ENCODE measurements at regions not wholly inside any gene's neighbourhood (a gene's known extent, or its start where the extent isn't known, plus 50 kb on each side); places are given as distances from the start of the nearest gene placed in this dataset.

DNA sequence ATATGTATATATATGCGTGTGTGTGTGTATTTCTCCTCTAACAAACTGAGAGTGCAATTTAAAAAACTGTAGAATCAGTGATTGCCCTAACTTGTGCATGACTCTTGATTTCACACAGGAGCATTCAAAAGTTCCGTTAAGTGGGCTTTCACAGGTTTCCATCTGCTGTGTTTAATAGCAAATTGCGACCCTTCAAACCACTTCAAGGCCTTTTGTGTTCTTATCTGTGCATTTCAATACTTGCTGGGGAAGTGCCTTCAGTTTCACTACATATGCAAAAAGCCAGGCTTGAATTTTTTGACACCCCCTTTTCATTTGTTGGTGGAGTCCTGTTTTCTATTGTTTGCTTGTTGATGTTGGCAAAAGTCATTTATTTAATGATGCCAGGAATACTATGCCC, 158.0 kb downstream of the TM9SF2 start:
- no peak for DNase-seq

DNA sequence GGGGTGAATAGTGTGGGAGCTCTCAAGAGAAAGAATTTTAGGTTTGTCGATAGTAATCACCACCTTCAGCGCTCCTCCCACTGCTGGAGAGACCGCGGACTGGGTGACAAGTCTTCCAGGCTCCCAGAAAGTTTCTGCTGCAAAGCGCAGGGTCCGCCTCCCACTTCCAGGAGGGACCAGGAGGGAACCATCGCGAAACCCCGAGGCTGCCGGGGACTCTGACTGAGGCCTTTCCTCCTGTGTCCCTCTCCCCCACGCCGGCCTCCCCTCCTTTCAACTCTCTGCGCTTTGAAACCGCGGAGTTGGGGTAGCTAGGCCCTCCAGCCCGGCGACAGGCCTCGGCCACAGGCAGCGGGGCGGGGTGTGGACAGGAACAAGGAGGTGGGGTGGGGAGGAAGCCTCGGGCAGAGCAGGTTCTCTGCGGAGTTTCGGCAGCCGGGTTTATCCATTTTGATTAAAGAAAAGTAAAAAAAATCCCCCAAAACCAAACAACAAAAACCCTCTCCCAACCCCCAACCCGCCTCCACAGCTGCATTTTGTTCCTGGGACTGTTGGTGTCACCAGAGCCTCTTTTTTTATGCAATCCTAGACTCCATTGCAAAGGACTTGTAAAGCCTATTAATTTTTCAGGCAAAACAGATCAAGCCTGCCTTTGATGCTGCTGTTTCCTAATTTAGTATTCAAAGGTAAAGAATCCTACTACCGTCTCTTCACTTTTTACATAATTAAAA, 157.2 kb downstream of the TM9SF2 start:
- DNase-seq, result peak; percentile 54

DNA sequence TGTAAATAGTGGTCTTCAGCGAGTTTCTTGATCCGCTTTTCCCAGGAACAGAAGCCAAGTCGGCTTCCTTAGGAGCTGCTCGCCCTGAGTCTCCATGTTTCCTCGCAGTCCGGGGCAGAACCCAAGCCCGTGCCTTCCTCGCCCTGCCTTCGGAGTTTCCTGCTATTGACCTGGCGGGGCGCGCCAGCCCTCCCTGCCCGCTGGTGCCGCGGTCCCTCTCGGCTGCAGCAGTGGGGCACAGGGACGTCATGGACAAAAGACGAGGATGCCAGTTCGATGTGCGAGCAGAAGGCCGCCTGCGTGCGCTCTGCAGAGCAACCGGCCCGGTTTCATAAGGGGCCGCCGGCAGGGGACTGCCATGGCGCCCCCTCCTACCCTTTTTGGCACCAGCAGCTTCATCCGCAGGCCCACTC, 156.6 kb downstream of the TM9SF2 start:
- peak; percentile 30 for DNase-seq

DNA sequence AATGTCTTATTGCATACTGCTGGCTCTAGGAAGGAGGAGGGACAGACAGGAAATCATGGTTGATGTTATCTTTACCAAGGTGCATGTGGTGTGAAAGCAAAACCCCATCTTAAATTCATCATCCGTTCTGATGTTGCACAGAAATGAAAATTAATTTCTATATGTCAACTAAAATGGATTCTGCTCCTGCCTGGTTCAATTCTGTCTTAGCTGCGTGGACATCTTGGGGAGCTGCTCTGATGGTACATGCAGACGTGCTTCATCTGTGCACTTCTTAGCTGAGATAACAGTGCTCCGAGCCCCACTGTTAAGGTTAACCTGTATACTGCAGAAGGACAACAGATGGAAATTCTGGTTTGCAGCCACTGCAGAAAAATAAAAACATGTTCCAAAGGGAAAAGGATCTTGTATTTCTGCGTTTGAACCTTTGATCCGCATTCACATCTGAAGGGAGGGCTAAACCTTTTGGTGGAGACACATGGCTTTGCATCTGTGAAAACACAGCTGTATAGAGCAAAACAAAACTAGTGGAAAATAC, 155.6 kb downstream of the TM9SF2 start:
- no peak for DNase-seq

DNA sequence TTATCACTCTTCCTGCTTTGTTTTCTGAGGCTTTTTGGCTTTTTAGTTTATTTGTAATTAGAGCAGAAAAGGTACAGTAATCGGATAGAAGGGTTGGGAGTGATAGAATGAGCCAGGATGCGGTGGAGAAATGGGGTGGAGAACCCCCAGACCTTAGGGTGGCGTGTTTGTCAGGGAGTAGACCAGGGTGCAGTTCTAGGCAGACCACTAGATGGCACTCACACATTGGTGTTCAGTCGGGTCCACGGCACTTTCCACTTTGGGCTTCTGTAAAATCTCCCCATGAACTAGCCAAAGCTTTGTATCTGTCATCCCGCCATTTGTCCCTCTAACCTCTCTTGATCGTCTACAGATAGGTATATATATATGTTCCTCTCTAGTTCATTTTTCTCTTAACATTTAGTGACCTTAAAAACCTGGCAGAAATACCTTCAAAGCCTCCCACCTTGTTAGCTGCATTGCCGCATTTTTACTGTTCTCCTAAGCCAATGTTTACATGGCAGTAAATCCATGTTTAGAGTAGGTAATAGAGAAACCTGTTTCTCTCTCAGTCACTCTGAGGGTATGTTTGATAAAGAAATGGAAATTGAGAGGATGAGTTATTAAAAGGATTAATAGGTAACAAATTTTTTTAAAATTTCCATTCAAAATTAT, 154.9 kb downstream of the TM9SF2 start:
- DNase-seq, result peak; percentile 80

DNA sequence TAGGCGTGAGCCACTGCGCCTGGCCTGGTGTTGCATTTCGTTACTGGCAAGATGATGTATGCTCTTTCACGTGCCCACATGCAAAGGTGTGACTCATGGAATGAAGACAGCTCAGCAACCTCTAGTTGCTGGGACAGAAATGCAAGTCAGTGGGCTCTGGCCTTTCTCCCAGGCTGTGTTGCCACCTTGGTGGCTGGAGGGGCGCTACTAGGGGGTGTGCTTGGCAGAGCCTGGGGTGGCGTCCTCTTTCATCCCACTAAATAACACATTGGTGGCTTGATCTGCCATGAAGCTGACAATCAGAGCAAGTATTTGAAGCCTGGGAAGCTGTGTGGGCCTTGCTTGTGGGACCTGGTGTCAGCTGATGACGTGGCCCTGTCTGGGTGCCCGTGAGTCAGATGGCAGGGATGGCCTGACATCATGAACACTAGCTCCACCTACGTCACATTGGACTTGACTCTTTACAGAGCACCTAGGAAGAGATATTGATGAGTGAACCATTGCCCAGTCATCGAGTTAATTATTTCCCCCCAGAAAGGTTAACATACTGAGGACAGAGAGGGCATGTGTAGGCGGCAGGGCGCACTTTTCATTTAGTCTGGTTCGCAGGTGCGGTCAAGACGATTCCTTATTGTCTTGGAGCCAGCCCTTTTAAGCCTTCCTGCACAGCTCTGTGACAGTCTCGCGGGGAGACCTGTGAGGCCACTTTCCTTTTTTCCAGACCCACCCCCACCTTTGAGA, 154.2 kb downstream of the TM9SF2 start:
- peak; percentile 28 for DNase-seq

DNA sequence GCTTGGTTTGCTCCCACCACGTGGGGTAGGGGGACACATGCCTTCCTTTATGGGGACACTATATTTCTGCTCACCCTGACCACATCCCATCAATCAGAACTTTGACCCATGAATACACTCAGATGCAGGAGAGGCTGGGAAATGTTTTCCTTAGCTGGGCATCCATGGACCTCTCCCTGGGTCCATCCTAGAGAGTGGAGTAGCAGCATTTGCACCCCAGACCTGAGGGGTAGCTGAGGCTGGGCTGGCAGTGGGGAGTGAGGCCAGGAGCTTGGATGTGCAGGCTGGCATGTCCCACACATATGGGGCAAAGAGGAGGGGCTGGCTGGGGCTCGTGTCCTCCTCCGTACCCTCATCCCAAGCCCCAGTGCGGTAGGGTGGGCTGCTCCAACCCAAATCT, 152.8 kb downstream of the TM9SF2 start:
- no peak for DNase-seq

DNA sequence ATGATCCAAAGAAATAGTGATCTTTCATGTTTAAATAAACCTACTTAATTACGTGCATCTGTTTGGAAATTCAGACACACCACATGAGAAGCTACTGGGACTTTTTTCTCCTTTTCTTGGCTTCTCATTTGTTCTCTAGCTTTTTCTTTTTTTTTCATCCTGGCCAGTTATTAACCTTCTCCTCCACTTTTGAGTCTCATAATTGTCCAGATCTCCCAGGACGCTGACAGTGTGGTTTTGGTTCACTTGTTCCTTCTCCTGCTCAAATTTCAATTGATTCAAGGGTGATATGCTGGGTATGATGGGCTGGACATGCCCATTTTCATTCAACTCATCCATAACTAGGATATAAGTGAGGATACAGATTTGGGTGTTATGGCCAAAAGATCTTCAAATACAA, 152.3 kb downstream of the TM9SF2 start:
- no peak for DNase-seq

DNA sequence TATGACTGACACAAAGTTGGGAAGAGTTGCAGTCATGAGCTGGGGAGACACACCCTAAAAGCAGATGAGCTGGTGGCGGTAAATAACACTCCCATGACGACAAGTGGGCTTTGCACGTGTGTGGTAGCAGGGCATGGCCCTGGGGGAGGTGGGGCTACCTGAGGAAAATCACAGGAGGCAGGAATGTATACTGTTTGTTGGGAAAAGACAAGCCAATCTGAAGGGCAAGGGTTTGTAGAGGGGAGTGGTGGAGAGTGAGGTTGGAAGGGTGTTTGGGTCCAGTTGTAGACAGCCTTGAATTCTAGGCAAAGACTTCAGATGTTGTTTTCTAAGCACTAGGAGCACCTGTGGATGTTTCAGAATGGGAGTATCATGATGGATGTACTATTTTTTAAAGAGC, 151.6 kb downstream of the TM9SF2 start:
- no peak for DNase-seq

DNA sequence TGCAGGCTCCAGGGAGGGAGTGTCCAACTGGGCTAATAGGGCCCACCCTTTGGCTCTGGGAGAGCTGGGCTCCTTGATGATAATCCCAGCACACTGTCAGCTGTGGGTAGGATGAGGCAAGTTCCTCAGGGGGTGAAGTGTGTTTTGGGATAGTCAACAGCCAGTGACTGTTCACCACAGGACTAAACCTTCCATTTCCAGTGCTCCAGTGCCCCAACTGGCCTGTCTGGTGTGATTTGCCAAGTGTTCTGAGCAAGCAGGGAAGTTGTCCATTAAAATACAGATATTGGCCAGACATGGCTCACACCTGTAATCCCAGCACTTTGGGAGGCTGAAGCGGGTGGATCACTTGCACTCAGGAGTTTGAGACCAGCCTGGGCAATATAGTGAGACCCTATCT, 150.9 kb downstream of the TM9SF2 start:
- no peak for DNase-seq

DNA sequence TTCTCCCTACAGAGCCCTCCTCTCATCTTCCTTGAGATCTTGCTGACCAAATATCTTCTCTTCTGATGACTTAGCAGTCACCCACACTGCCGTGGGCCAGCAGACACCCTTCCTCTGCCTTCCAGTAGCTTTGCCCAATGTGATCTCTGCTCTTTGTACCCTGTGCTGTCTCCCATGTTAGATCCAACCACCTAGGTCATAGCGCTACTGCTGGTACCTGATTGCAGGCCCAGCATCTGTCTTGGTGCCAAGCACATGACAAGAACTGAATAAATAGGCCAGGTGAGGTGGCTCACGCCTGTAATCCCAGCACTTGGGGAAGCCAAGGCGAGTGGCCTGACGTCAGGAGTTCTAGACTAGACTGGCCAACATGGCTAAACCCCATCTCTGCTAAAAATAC, 149.7 kb downstream of the TM9SF2 start:
- no peak for DNase-seq

DNA sequence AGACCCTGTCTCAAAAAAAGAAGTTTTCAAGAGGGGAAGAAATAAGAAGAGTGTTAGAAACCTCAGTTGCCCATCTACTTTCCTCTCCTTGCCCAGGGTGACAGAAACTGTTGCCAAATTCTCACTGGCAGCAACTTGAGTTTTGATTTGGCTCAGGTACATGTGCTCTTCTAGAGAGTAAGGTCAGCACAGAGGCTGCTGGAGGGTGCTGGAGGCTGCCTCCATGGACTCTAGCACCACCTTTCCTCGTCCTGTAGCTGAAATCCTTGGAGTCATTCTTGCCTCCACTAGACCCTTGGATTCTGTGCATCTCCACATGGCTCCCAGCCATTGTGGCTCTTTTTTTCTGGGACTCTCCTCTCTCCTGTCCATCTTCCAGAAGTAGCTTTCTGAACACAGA, 149.1 kb downstream of the TM9SF2 start:
- no peak for DNase-seq

DNA sequence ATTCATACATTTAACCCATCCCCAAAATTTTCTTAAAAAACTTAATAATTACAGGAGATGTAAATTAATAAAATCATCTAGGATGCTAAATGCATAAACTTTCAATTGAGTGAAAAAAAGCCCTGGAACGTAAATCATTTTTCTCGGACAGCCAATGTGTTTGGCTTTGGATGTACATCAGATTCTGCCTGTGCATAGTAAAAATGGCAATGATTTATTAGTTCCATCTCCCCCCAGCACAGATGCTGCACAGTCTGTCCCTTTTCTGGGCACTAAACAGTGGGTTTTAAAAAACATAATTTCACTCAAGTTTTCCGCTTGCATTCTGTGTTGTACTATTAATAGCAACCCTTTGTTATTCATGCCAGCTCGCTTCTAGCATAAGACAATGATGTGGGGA, 147.7 kb downstream of the TM9SF2 start:
- DNase-seq, result no peak

DNA sequence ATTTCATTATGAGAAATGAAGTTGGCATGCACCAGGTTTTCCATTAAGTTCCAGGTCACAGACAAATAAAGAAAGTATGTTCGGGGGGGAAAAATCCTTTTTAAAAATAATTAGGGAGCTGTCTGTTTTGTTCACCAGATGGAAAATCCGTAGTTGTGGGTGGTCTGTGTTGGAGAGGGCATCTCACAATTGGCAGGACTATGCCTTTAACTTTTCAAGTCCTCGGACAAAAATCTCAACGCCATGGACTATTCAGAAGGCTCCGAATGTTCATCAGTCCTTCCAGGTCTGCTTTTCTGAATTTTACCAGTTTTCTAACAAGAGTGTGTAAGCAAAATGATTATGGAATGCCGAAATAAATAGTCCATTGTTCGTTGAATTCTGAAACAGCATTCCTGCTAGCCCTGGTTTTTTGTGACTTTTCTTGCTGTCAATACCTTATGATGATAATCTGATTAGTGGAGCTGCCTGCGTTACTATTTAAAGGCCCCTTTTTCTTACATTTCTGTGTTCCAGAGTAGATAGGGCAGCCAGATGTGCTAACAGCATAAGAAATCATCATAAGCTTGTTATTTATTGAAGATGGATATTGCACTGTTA, 146.9 kb downstream of the TM9SF2 start:
- no peak for DNase-seq

DNA sequence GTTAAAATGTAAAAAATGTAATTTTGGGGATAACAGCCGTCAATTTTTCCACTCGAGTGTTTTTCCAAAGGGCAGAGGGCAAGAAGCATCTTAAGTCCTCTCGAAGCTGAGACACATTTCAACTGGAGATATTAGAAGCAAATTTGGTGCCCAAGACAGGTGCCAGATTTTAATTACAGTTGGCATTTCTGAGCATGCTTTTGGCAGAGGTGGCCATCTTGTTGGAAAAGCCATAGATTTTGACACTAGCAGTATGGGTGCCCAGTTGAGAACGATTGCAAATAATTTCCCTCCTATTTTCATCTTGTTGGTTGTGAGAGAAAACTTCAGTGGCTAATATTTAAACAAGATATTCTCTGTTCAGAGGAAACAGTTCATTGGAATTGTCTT, 146.3 kb downstream of the TM9SF2 start:
- DNase-seq, result no peak

DNA sequence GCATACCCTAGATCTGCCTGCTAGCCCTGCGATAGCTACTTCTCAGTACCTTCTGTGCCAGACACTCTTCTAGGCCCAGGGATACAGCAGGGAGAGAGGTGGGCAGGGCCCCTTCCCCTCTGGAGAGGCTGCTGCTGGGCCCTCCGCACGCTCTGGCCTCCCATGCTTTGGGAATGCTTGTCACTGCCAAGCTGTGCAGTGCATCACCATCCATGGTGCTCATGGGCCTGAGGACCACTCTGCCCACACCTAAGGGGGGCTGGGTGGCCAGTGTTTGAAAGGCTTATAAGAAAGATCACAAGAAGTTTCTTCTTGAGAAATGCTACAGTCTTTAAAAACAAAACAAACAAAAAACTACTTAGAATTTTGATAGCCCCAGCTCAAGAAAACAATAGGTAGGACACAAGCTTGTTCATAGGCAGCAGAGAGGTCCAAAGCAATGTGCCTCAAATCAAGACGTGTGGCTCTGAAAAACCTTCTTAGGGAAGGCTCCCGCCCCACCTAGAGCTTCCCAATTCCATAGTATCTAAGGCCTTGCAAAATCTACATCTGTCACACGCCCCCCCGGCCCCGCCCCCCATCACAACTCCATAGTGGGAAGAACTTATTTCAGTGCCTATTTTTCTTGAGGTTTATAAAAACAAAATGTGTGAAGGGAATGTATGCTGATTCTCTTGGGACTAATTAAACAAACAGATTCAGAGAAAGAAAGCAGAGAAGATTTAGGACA, 145.8 kb downstream of the TM9SF2 start:
- no peak for DNase-seq

DNA sequence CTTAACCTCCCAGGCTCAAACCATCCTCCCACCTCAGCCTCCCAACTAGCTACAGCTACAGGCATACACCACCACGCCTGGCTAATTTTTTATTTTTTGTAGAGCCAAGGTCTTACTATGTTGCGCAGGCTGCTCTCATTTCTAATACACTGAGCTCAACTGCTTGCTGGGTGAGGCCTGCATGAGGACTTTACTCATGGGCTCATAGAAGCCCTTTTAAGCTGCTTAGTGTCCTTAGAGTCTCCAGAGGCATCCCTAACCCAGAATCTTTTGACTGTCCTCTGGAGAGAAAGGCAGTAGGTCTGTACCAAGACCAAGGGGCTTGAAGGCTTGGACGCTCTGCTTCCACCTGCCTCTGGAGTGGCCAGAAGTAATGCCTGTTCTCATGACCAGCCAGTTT, 141.6 kb downstream of the TM9SF2 start:
- DNase-seq, result no peak

DNA sequence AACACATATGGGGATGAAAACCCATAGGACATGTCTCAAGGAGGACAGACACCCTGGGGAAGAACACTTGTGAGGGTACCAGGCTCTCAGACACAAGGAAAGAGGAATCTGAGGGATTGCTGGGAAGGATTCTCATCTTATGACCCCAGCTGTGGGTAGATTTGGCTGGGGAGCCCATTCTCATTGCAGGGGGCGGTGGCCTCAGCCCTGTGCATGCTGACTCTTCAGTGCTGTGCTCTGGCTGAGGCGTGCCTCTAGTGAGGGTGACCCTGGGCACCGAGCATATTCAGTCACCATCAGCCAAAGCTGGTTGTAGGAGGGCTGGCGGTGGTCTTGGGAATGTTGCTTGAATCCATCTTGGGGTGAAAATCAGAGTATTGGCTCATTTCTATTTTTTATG, 140.7 kb downstream of the TM9SF2 start:
- DNase-seq, result no peak

DNA sequence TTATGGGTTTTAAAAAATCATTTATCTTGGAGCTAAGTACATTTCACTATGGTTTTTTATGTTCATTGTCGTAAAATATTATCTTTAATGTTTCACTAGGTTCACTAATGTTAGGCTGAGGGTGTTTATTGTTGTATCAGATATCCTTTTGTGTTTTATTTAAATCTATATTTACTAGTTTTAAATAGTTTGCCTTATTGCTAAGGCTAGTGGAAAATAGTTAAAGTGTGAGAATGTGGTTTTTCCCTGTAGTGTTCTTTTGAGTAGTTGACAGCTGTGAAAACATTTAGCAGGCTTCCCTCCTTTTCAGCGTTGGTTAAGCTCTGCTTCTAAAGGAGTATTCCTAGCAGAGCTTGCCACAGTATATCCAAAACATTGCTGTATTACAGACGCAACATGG, 139.0 kb downstream of the TM9SF2 start:
- no peak for DNase-seq

DNA sequence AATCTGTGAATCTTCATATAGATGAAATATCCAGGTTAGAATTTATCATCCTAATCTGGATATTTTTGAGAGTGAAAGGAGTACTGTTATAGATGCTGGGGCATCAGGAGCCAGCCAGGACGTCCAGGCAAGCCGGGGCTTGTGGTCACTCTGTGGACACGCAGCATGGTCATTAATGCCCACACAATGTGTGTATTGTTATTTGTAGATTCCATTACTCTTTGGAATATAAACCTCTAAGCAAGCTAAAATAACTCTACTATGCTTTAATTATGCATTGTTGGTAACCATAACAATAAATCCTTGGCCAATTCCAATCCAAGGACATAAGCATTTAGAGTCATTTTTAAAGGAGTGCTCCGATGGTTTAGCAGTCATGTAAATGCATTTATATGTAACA, 137.9 kb downstream of the TM9SF2 start:
- no peak for DNase-seq

DNA sequence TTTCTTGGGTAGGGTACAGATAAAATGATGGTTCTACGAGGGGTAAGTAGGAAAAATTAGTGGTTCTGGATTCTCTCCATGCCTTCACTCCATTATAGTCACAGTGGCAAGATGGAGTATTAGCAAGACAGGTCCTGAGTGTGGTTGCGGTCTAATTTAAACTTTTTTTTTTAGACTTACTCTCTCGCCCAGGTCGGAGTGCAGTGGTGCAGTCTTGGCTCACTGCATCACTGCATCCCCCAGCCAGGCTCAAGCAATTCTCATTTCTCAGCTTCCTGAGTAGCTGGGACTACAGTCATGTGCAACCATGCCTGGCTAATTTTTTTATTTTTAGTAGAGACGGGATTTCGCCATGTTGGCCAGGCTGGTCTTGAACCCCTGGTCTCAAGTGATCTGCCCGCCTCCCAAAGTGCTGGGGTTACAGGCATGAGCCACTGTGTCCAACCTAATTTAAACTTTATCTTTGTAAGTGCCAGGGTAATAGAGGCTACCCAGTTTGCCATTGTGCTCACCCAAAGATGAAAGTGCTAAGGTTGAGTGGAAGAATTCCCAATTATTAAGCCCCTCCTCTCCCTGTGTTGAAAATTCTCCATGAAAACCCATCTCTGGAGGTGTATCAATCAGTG, 135.6 kb downstream of the TM9SF2 start:
- no peak for DNase-seq

DNA sequence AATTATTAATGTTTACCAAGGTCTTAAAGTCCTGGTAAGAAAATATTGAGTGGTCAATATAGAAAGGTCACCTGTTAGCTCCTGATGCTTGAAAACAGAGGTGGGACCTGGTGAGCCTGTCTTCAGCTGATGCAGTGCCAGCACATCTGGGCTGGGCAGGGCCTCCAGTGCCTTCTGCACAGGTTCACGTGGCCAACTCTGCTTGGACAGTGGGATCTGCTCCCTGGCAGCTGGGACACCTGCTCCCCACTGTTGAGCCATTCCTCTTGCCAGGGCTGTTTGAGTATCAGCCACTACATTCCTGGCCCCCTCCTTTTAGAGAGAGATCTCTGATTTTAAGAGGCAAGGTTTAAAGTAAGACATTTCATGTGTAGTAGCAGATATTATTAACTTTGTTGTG, 135.0 kb downstream of the TM9SF2 start:
- DNase-seq, result no peak

Measured in stimulated activated CD4-positive, alpha-beta T cell treated with anti-CD3 and anti-CD28 coated beads, Interleukin-4, amount 100 ng/mL, for 1 hour (primary cell).